ENCODE measurements at regions not wholly inside any gene's neighbourhood (a gene's known extent, or its start where the extent isn't known, plus 50 kb on each side); places are given as distances from the start of the nearest gene placed in this dataset.

- TF ChIP-seq CTCF (conservative IDR thresholded peaks at IDR 0.05) = no peak
- H3K27ac ChIP-seq = no peak overlapping the region
These were observed 74.6 kb upstream of the PARP11 start for GRCh38 chr12:3947781-3948180.

GRCh38 chr12:3945671-3946070, 72.5 kb upstream of the PARP11 start:
- H3K27ac ChIP-seq = no peak overlapping the region
- TF ChIP-seq CTCF (conservative IDR thresholded peaks at IDR 0.05) = no peak

GRCh38 chr12:3944620-3945019, 71.4 kb upstream of the PARP11 start:
- H3K27ac ChIP-seq = no peak overlapping the region
- TF ChIP-seq CTCF (conservative IDR thresholded peaks at IDR 0.05) = no peak

GRCh38 chr12:3938042-3938544, 64.9 kb upstream of the PARP11 start:
- no peak overlapping the region for H3K27ac ChIP-seq
- no peak for TF ChIP-seq CTCF (conservative IDR thresholded peaks at IDR 0.05)

- no peak for TF ChIP-seq CTCF (conservative IDR thresholded peaks at IDR 0.05)
- H3K27ac ChIP-seq = no peak overlapping the region
These were observed 61.9 kb upstream of the PARP11 start for GRCh38 chr12:3935078-3935477.

GRCh38 chr12:3933819-3934192, 60.6 kb upstream of the PARP11 start:
- no peak overlapping the region for H3K27ac ChIP-seq
- no peak for TF ChIP-seq CTCF (conservative IDR thresholded peaks at IDR 0.05)

GRCh38 chr12:3933074-3933818, 60.0 kb upstream of the PARP11 start:
- no peak overlapping the region for H3K27ac ChIP-seq
- no peak for TF ChIP-seq CTCF (conservative IDR thresholded peaks at IDR 0.05)
